ENCODE measurements at regions not wholly inside any gene's neighbourhood (a gene's known extent, or its start where the extent isn't known, plus 50 kb on each side); places are given as distances from the start of the nearest gene placed in this dataset.

- TF ChIP-seq ZNF142 (CRISPR knock-in tag; IDR thresholded peaks at IDR 0.05) = no peak
These were observed 90.8 kb downstream of the ARL4C start (continued) for GRCh38 chr2:234406085-234406484.

- Histone ChIP-seq H3K4me3 (replicated peaks in 1 of 3; ENCODE audit: insufficient read depth in 1 of 3, low read depth in 2 of 3, low read length in 3 of 3) (no peak overlapping the region), H3K4me2 (ENCODE audit: low read depth, low read length) (no peak overlapping the region), H3K9ac (ENCODE audit: insufficient read depth, low read depth, low read length) (no peak overlapping the region), H2AFZ (ENCODE audit: low read length) (no peak overlapping the region), H4K20me1 (ENCODE audit: insufficient read depth, low read length) (no peaks in the 10 kb centered on the region), H3K79me2 (ENCODE audit: insufficient read depth, low read length) (no peaks in the 10 kb centered on the region), H3K27me3 (ENCODE audit: control insufficient read depth in 1 of 2, insufficient read depth in 2 of 2, low read length in 2 of 2) (no peaks in the 10 kb centered on the region), H3K27ac (ENCODE audit: extremely low read length, insufficient read depth, low read length) (no peak overlapping the region), H3K36me3 (replicated peaks in 1 of 2; ENCODE audit: control insufficient read depth in 1 of 2, insufficient read depth in 2 of 2, low read length in 2 of 2) (no peaks in the 10 kb centered on the region), H3K4me1 (ENCODE audit: insufficient read depth, low read length) (peaks cover 8% of the 10 kb centered on the region), H3K9me3 (ENCODE audit: low read length) (no peaks in the 10 kb centered on the region)
- FAIRE-seq = no peak
- DNase-seq (ENCODE audit: low spot score) = no peak
- 17% methylated on average over 2 of the region's 2 CpGs for WGBS (ENCODE audit: low lambda C conversion rate)
- CTCF ChIA-PET (ENCODE audit: low intra/inter-chr PET ratio, low total read pairs) = no interaction called here
- intact Hi-C loops (cut with micrococcal nuclease; ENCODE audit: unreplicated experiment) = no loop called here
- ATAC-seq = peak; percentile 35; the same call in 1 of the 3 replicates
- POLR2A ChIA-PET = no interaction called here
- in situ Hi-C loops (cut with HindIII; ENCODE audit: extremely low pct_ligation_motif_present, low pct_unique_long_range_greater_than_20kb) = no loop called here
- no TSS peak for BruUV-seq (replicated peaks)
- TF ChIP-seq ZC3H4 (CRISPR knock-in tag; IDR thresholded peaks at IDR 0.05; ENCODE audit: borderline replicate concordance) (no peak), GFI1 (CRISPR knock-in tag; IDR thresholded peaks at IDR 0.05; ENCODE audit: borderline replicate concordance) (no peak), CENPBD1 (CRISPR knock-in tag; IDR thresholded peaks at IDR 0.05; ENCODE audit: borderline replicate concordance, low read depth) (no peak), HOXA3 (CRISPR knock-in tag; IDR thresholded peaks at IDR 0.05) (no peak), NFYC (CRISPR knock-in tag; IDR thresholded peaks at IDR 0.05) (no peak), ZNF597 (CRISPR knock-in tag; IDR thresholded peaks at IDR 0.05) (no peak), SMAD1 (CRISPR knock-in tag; IDR thresholded peaks at IDR 0.05; ENCODE audit: borderline replicate concordance, low read depth) (no peak), NCOA5 (CRISPR knock-in tag; IDR thresholded peaks at IDR 0.05) (no peak), MYPOP (CRISPR knock-in tag; IDR thresholded peaks at IDR 0.05) (no peak), ZNF777 (CRISPR knock-in tag; IDR thresholded peaks at IDR 0.05) (no peak), FIP1L1 (IDR thresholded peaks at IDR 0.05; ENCODE audit: borderline replicate concordance, insufficient read depth, low read depth, low read length) (no peak), NR1H2 (CRISPR knock-in tag; IDR thresholded peaks at IDR 0.05; ENCODE audit: borderline replicate concordance, low read depth) (no peak), PREB (CRISPR knock-in tag; IDR thresholded peaks at IDR 0.05) (no peak), TP53 (CRISPR knock-in tag; conservative IDR thresholded peaks at IDR 0.05) (no peak)
These were observed 91.4 kb downstream of the ARL4C start for GRCh38 chr2:234405462-234405861.

Measured in HepG2 (cell line).